Prostate gland (tissue), 2 donors: ENCODE measurements at regions not wholly inside any gene's neighbourhood (a gene's known extent, or its start where the extent isn't known, plus 50 kb on each side); places are given as distances from the start of the nearest gene placed in this dataset.

Experiments used
- DNase-seq: peaks from one replicate; pipeline ENCODE4 v3.0.0-alpha.2; 2019; ENCODE audit warnings: low spot score
- H3K27ac ChIP-seq, 2 donors: fragments of 200-600 bp; sonication (generic); 2 replicates each; pipeline ENCODE4 v1.5.1; 2017 to 2019
- H3K27me3 ChIP-seq: fragments of 200-600 bp; sonication (generic); replicated peaks from 2 replicates; pipeline ENCODE4 v1.5.1; 2019; ENCODE audit not compliant: insufficient read depth
- H3K36me3 ChIP-seq, 2 donors: fragments of 200-600 bp; sonication (generic); 1 replicate in 1 of 2; 2 replicates in 1 of 2; pipeline versions ENCODE4 v1.5.1 to v1.8.1; 2017 to 2019
- H3K4me1 ChIP-seq: fragments of 200-600 bp; sonication (generic); replicated peaks from 2 replicates; pipeline ENCODE4 v1.5.1; 2019
- H3K4me3 ChIP-seq, 2 donors: fragments of 200-600 bp; sonication (generic); 2 replicates each; pipeline ENCODE4 v1.5.1; 2017 to 2019
- H3K9me3 ChIP-seq: fragments of 200-600 bp; sonication (generic); 2 replicates; pipeline ENCODE4 v1.5.1; 2017
- POLR2A ChIP-seq: fragments of 450-650 bp; IDR thresholded peaks from one replicate; pipeline ENCODE4 v1.6.1; 2016; ENCODE audit warnings: antibody characterized with exemption, mild to moderate bottlenecking
- POLR2AphosphoS5 ChIP-seq: sonication (generic); formaldehyde crosslinking; IDR thresholded peaks from one replicate; pipeline ENCODE4 v1.6.1; 2017; ENCODE audit warnings: antibody characterized with exemption
- WGBS: methylation state at CpG from one replicate; pipeline ENCODE4 v1.1.5; 2018; 5-methylcytosine and 5-hydroxymethylcytosine counted together
- intact Hi-C: fragments of 100-400 bp; cut with DNase I; formaldehyde crosslinking; loops from one replicate; pipeline ENCODE4 v1.14.2; 2022
- TF ChIP-seq, protein P1 (sequence below), 4 experiments: fragments of 200-600 bp in 2 of 4; fragments of 450-650 bp in 2 of 4; sonication (generic) in 2 of 4; IDR thresholded peaks; 1 replicate in 3 of 4; 2 replicates in 1 of 4; pipeline ENCODE4 v1.5.1; 2016 to 2019; ENCODE audit warnings: antibody characterized with exemption in 4 of 4, mild to moderate bottlenecking in 2 of 4, moderate library complexity in 2 of 4

- H3K36me3 ChIP-seq: no peaks in the 10 kb centered on the region
- no peaks in the 10 kb centered on the region for H3K4me1 ChIP-seq
- H3K27ac ChIP-seq: no peak overlapping the region
- DNase-seq: no peak
- no peaks in the 10 kb centered on the region for H3K27me3 ChIP-seq
- WGBS: 88% methylated on average over 2 of the region's 2 CpGs
- intact Hi-C loops: no loop called here
- H3K4me3 ChIP-seq: no peak overlapping the region
- TF ChIP-seq POLR2A: no peak
- TF ChIP-seq, protein P1, sequence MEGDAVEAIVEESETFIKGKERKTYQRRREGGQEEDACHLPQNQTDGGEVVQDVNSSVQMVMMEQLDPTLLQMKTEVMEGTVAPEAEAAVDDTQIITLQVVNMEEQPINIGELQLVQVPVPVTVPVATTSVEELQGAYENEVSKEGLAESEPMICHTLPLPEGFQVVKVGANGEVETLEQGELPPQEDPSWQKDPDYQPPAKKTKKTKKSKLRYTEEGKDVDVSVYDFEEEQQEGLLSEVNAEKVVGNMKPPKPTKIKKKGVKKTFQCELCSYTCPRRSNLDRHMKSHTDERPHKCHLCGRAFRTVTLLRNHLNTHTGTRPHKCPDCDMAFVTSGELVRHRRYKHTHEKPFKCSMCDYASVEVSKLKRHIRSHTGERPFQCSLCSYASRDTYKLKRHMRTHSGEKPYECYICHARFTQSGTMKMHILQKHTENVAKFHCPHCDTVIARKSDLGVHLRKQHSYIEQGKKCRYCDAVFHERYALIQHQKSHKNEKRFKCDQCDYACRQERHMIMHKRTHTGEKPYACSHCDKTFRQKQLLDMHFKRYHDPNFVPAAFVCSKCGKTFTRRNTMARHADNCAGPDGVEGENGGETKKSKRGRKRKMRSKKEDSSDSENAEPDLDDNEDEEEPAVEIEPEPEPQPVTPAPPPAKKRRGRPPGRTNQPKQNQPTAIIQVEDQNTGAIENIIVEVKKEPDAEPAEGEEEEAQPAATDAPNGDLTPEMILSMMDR (IDR thresholded peaks at IDR 0.05): no peak
- no peak for TF ChIP-seq POLR2AphosphoS5
- H3K9me3 ChIP-seq: no peaks in the 10 kb centered on the region
These were observed 611.9 kb upstream of the MAN1A1 start for GRCh38 chr6:119961450-119961849.

DNA sequence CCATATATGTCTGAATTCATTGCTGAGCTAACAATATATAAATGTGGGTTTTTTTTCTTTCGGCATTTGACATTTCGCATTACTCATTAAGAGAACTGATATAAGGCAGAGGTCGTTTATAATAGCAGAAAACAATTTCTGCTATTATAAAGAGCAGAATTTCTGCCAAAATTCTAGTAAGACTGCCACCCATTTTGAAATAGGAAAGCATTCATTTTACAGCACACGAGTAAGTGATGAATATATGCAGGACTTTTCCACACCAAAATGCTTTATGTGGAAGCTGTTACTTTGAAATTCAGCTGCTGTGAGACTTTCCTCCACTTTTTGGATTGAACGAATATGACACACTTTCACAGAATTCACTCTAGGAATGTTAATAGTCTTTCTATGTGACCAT is 610.9 kb upstream of the MAN1A1 start:
- 75% methylated on average over 5 of the region's 5 CpGs for WGBS
- H3K36me3 ChIP-seq: no peaks in the 10 kb centered on the region
- no peak for TF ChIP-seq POLR2AphosphoS5
- no peak for TF ChIP-seq POLR2A
- TF ChIP-seq, protein P1 (IDR thresholded peaks at IDR 0.05): no peak

DNA sequence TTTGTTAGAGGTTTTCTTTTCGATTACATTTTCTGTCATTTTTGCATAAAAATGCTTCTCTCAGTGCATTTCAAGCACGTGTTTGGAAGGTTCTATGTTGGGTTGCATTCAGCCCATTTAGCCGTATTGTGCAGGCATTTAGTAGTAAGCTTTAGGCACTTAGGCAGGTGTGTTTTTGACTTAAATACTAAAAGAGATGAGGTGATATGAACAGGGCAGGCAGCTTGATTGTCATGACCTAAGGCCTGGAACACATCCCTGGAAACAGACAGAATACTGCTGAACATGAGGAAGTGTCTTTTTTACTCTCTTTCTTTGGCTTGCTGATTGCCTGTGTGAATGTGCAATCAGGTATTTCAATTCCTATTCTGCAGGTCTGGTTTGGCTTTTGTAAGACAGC is 610.5 kb upstream of the MAN1A1 start:
- H3K36me3 ChIP-seq: no peaks in the 10 kb centered on the region
- H3K4me3 ChIP-seq: no peak overlapping the region
- H3K27ac ChIP-seq: no peak overlapping the region
- intact Hi-C loops: no loop called here
- H3K4me1 ChIP-seq: no peaks in the 10 kb centered on the region
- H3K9me3 ChIP-seq: no peaks in the 10 kb centered on the region
- WGBS: 45% methylated on average over 3 of the region's 3 CpGs
- TF ChIP-seq POLR2A (no peak), POLR2AphosphoS5 (no peak)
- TF ChIP-seq, protein P1 (IDR thresholded peaks at IDR 0.05): no peak
- no peak for DNase-seq
- H3K27me3 ChIP-seq: no peaks in the 10 kb centered on the region

More for the DNA sequence above, 610.9 kb upstream of the MAN1A1 start:
- Histone ChIP-seq H3K4me1 (no peaks in the 10 kb centered on the region), H3K27ac (no peak overlapping the region), H3K9me3 (no peaks in the 10 kb centered on the region), H3K27me3 (no peaks in the 10 kb centered on the region), H3K4me3 (no peak overlapping the region)
- no peak for DNase-seq
- intact Hi-C loops: no loop called here

- Histone ChIP-seq H3K9me3 (no peaks in the 10 kb centered on the region), H3K36me3 (no peaks in the 10 kb centered on the region), H3K4me3 (no peak overlapping the region), H3K27ac (no peak overlapping the region), H3K27me3 (no peaks in the 10 kb centered on the region), H3K4me1 (no peaks in the 10 kb centered on the region)
- no peak for DNase-seq
- intact Hi-C loops: no loop called here
- WGBS: 92% methylated on average over 3 of the region's 3 CpGs
- TF ChIP-seq POLR2A (no peak), POLR2AphosphoS5 (no peak)
- TF ChIP-seq, protein P1 (IDR thresholded peaks at IDR 0.05): no peak
These were observed 607.6 kb upstream of the MAN1A1 start for GRCh38 chr6:119957195-119957594.

GRCh38 chr6:119952696-119953095 is 603.1 kb upstream of the MAN1A1 start:
- DNase-seq: no peak
- H3K4me3 ChIP-seq: no peak overlapping the region
- TF ChIP-seq POLR2AphosphoS5 (no peak), POLR2A (no peak)
- TF ChIP-seq, protein P1 (IDR thresholded peaks at IDR 0.05): no peak
- WGBS: 90% methylated on average over 3 of the region's 3 CpGs
- no peaks in the 10 kb centered on the region for H3K27me3 ChIP-seq
- no peak overlapping the region for H3K27ac ChIP-seq
- H3K9me3 ChIP-seq: no peaks in the 10 kb centered on the region
- intact Hi-C loops: no loop called here
- no peaks in the 10 kb centered on the region for H3K36me3 ChIP-seq
- no peaks in the 10 kb centered on the region for H3K4me1 ChIP-seq
